KMS-11 (cell line): ENCODE measurements at regions not wholly inside any gene's neighbourhood (a gene's known extent, or its start where the extent isn't known, plus 50 kb on each side); places are given as distances from the start of the nearest gene placed in this dataset.

Experiments used
- H2AFZ ChIP-seq: fragments of 200-600 bp; sonication (generic); 2 replicates; pipeline ENCODE4 v1.6.1; 2016; ENCODE audit warnings: antibody characterized with exemption, mixed run types, low read depth
- H3K27ac ChIP-seq: fragments of 200-600 bp; sonication (generic); 2 replicates; pipeline ENCODE4 v1.6.1; 2016; ENCODE audit warnings: mild to moderate bottlenecking, mixed run types
- H3K27me3 ChIP-seq: fragments of 200-600 bp; sonication (generic); 2 replicates; pipeline ENCODE4 v1.6.1; 2017; ENCODE audit warnings: mild to moderate bottlenecking, low read depth, mixed run types, moderate library complexity; ENCODE audit not compliant: insufficient read depth
- H3K36me3 ChIP-seq: fragments of 200-600 bp; sonication (generic); 2 replicates; pipeline ENCODE4 v1.6.1; 2017; ENCODE audit warnings: mild to moderate bottlenecking, mixed run types; ENCODE audit not compliant: insufficient read depth
- H3K4me1 ChIP-seq: fragments of 200-600 bp; sonication (generic); 2 replicates; pipeline ENCODE4 v1.6.1; 2016; ENCODE audit warnings: mild to moderate bottlenecking, low read depth, mixed run types; ENCODE audit not compliant: poor library complexity, severe bottlenecking
- H3K4me2 ChIP-seq: fragments of 200-600 bp; sonication (generic); 2 replicates; pipeline ENCODE4 v1.7.0; 2016; ENCODE audit warnings: mild to moderate bottlenecking, mixed run types
- H3K4me3 ChIP-seq: fragments of 200-600 bp; sonication (generic); IDR thresholded peaks from 2 replicates; pipeline ENCODE4 v1.6.1; 2017; ENCODE audit warnings: low read depth, low read length, mixed read lengths; ENCODE audit not compliant: insufficient read depth
- H3K79me2 ChIP-seq: fragments of 200-600 bp; sonication (generic); 2 replicates; pipeline ENCODE4 v1.6.1; 2016; ENCODE audit warnings: low read depth, mixed run types; ENCODE audit not compliant: insufficient read depth
- H3K9ac ChIP-seq: fragments of 200-600 bp; sonication (generic); 2 replicates; pipeline ENCODE4 v1.6.1; 2016; ENCODE audit warnings: mild to moderate bottlenecking, mixed run types
- H4K20me1 ChIP-seq: fragments of 200-600 bp; sonication (generic); 2 replicates; pipeline ENCODE4 v1.6.1; 2016; ENCODE audit warnings: mild to moderate bottlenecking, mixed run types; ENCODE audit not compliant: insufficient read depth
- TF ChIP-seq, protein P1 (sequence below): fragments of 200-600 bp; sonication (generic); conservative IDR thresholded peaks from 2 replicates; pipeline ENCODE4 v1.6.1; 2017; ENCODE audit warnings: low read depth, mild to moderate bottlenecking, antibody characterized with exemption, low read length, moderate library complexity, mixed read lengths

DNA sequence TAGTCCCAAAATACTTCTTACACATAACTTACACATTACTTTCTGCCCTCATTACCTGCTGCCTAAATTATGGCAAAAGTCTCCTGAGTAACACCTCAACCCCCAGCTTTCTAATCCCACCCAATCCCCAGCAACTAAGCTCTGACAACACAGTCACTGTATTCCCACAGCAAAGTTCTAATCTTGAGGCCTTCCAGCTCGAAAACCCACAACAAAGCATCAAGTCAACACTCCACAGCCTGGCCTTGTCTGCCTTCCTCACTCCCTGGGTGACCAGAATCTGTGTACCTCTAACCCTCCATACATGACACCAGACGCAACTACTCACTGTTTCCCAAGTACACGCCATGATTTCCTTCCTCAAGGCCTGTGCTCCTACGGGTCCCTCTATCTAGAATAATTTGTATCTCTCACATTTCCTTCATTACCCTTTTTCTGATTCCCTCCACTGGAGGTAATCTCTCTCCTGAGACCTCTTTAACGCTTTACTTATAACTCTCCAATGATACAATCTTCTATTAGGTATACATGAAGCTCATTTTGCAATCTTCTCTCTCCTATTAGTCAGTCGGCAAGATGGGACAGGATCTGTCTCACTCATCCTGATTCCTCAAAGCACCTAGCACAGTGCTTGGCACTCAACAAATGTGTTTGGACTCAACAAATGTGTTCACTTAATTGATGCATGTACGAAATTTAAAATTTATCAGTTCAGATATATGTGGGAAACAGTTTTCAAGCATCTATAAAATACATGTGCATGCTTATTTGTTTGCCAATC lies 87.6 kb upstream of the DOCK9 start:
- H3K36me3 ChIP-seq, result no peaks in the 10 kb centered on the region
- no peak overlapping the region for H2AFZ ChIP-seq
- H3K4me1 ChIP-seq, result peaks cover 8% of the 10 kb centered on the region
- H3K79me2 ChIP-seq, result no peaks in the 10 kb centered on the region
- H3K9ac ChIP-seq, result no peak overlapping the region
- H3K4me2 ChIP-seq, result no peak overlapping the region
- TF ChIP-seq, protein P1, sequence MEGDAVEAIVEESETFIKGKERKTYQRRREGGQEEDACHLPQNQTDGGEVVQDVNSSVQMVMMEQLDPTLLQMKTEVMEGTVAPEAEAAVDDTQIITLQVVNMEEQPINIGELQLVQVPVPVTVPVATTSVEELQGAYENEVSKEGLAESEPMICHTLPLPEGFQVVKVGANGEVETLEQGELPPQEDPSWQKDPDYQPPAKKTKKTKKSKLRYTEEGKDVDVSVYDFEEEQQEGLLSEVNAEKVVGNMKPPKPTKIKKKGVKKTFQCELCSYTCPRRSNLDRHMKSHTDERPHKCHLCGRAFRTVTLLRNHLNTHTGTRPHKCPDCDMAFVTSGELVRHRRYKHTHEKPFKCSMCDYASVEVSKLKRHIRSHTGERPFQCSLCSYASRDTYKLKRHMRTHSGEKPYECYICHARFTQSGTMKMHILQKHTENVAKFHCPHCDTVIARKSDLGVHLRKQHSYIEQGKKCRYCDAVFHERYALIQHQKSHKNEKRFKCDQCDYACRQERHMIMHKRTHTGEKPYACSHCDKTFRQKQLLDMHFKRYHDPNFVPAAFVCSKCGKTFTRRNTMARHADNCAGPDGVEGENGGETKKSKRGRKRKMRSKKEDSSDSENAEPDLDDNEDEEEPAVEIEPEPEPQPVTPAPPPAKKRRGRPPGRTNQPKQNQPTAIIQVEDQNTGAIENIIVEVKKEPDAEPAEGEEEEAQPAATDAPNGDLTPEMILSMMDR, result no peak
- H3K4me3 ChIP-seq, result no peak overlapping the region
- H4K20me1 ChIP-seq, result no peaks in the 10 kb centered on the region
- no peaks in the 10 kb centered on the region for H3K27me3 ChIP-seq
- no peak overlapping the region for H3K27ac ChIP-seq

DNA sequence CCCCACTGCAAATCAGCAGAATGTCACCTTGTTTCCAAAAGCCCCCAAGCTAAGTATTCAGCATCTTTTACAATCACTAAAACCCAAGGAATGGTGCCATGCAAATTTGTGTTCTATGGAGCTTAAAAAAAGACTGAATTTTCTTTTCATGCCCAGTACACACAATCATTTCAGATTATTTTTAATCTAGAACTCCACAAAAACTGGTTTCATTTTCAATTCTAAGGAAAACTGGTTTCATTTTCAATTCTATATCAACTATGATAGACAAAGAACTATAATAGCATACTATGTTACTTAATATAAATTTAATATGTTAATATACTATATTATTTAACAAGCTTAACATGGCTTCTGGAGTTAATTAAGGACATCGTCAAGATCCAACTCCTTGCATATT lies 88.4 kb upstream of the DOCK9 start:
- peaks cover 8% of the 10 kb centered on the region for H3K4me1 ChIP-seq
- H3K79me2 ChIP-seq, result no peaks in the 10 kb centered on the region
- no peak overlapping the region for H3K4me3 ChIP-seq
- no peak overlapping the region for H2AFZ ChIP-seq
- no peaks in the 10 kb centered on the region for H3K27me3 ChIP-seq
- no peak overlapping the region for H3K27ac ChIP-seq
- TF ChIP-seq, protein P1, result no peak
- H3K36me3 ChIP-seq, result no peaks in the 10 kb centered on the region
- no peak overlapping the region for H3K9ac ChIP-seq
- no peaks in the 10 kb centered on the region for H4K20me1 ChIP-seq
- H3K4me2 ChIP-seq, result no peak overlapping the region

DNA sequence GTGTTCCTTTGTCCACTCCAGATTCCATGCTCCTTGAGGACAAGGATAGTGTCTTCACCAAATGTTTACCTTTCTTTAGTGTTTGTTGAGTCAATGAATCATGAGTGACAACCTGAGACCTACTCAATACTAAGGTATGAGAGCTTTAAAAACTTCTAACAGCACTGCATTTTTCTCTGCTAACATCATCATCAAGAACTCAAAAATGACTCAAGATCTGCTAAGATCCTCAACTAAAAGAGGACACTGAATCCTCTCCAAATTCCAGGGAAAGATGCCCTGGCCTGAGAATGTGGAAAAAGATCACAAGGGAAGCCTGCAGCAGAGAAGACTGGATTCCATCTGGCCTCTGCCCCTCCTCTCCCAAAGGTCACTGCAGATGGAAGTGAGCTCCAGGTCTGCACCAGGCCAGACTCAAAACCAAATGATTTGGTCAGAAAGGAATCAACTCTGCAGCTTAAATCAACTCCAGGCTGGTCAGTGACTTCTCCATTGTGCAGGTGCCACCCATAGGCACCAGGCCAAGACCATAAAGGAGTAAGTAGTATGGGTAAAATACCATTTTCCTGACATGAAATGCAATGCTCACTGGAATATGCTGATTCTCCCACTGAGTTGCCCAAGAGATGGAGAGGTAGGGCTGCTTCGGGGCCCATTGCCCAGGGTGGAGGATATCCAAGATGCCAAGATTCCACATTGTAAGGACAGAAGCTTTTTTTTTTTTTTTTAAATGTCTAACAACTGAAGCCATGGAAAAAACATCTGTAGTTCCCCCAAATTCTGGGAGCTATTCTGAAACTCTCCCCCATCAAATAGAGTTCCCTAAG lies 89.5 kb upstream of the DOCK9 start:
- Histone ChIP-seq H3K27me3 (no peaks in the 10 kb centered on the region), H3K4me2 (no peak overlapping the region), H2AFZ (no peak overlapping the region), H3K9ac (no peak overlapping the region), H3K36me3 (no peaks in the 10 kb centered on the region), H3K4me1 (peaks cover 8% of the 10 kb centered on the region), H3K79me2 (no peaks in the 10 kb centered on the region), H3K27ac (no peak overlapping the region), H3K4me3 (no peak overlapping the region), H4K20me1 (no peaks in the 10 kb centered on the region)
- TF ChIP-seq, protein P1, result no peak

DNA sequence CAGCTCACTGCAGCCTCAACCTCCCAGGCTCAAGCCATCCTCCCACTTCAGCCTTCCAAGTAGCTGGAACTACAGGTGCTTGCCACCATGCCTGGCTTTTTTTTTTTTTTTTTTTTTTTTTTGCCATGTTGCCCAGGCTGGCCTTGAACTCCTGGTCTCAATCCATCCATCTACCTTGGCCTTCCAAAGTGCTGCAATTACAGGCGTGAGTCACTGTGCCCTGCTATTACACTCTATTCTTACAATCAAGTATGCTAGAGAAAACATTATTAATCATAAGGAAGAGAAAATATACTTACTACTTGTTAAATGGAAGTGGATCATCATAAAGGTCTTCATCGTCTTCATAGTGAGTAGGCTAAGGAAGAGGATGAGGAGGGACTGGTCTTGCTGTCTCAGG lies 93.3 kb upstream of the DOCK9 start:
- H3K27ac ChIP-seq, result no peak overlapping the region
- H3K79me2 ChIP-seq, result no peaks in the 10 kb centered on the region
- TF ChIP-seq, protein P1, result no peak
- no peaks in the 10 kb centered on the region for H3K27me3 ChIP-seq
- H2AFZ ChIP-seq, result no peak overlapping the region
- H3K4me1 ChIP-seq, result peaks cover 22% of the 10 kb centered on the region
- no peak overlapping the region for H3K4me2 ChIP-seq
- no peak overlapping the region for H3K9ac ChIP-seq
- H4K20me1 ChIP-seq, result no peaks in the 10 kb centered on the region
- no peaks in the 10 kb centered on the region for H3K36me3 ChIP-seq
- H3K4me3 ChIP-seq, result no peak overlapping the region
